GDM1 (cell line): ENCODE measurements at regions not wholly inside any gene's neighbourhood (a gene's known extent, or its start where the extent isn't known, plus 50 kb on each side); places are given as distances from the start of the nearest gene placed in this dataset.

Experiments
- DNase-seq: peaks from one replicate; lab custom pipeline; 2025; lab: John Stamatoyannopoulos, UW

GRCh38 chr12:13503094-13503835 lies 306.7 kb downstream of the EMP1 start:
- no peak for DNase-seq

GRCh38 chr12:13499008-13499407 lies 302.5 kb downstream of the EMP1 start:
- no peak for DNase-seq

- DNase-seq: no peak
Measured at GRCh38 chr12:13496111-13496510, 299.6 kb downstream of the EMP1 start.

GRCh38 chr12:13489246-13489645 lies 292.7 kb downstream of the EMP1 start:
- DNase-seq: no peak

- no peak for DNase-seq
Measured at GRCh38 chr12:13487326-13487725, 290.8 kb downstream of the EMP1 start.

- DNase-seq: no peak
Measured at GRCh38 chr12:13486794-13487193, 290.3 kb downstream of the EMP1 start.

GRCh38 chr12:13478650-13479181 lies 282.2 kb downstream of the EMP1 start:
- no peak for DNase-seq

GRCh38 chr12:13474381-13474780 lies 277.9 kb downstream of the EMP1 start:
- no peak for DNase-seq

GRCh38 chr12:13472690-13473089 lies 276.2 kb downstream of the EMP1 start:
- no peak for DNase-seq

GRCh38 chr12:13471471-13471870 lies 274.9 kb downstream of the EMP1 start:
- no peak for DNase-seq

GRCh38 chr12:13465635-13466034 lies 269.1 kb downstream of the EMP1 start:
- DNase-seq: no peak

GRCh38 chr12:13463189-13463588 lies 266.7 kb downstream of the EMP1 start:
- DNase-seq: no peak

- no peak for DNase-seq
Measured at GRCh38 chr12:13462450-13462849, 265.9 kb downstream of the EMP1 start.

GRCh38 chr12:13455778-13456144 lies 259.2 kb downstream of the EMP1 start:
- no peak for DNase-seq

GRCh38 chr12:13454991-13455777 lies 258.7 kb downstream of the EMP1 start:
- DNase-seq: no peak

GRCh38 chr12:13452955-13453570 lies 256.5 kb downstream of the EMP1 start:
- DNase-seq: no peak

GRCh38 chr12:13451776-13452175 lies 255.2 kb downstream of the EMP1 start:
- DNase-seq: no peak

- DNase-seq: no peak
Measured at GRCh38 chr12:13450231-13451080, 253.9 kb downstream of the EMP1 start.

- no peak for DNase-seq
Measured at GRCh38 chr12:13444076-13444475, 247.6 kb downstream of the EMP1 start.

GRCh38 chr12:13443498-13443897 lies 247.0 kb downstream of the EMP1 start:
- no peak for DNase-seq

GRCh38 chr12:13443028-13443427 lies 246.5 kb downstream of the EMP1 start:
- no peak for DNase-seq

GRCh38 chr12:13442457-13442856 lies 245.9 kb downstream of the EMP1 start:
- DNase-seq: no peak
